Mucosa of rectum (tissue), 2 donors: ENCODE measurements at regions not wholly inside any gene's neighbourhood (a gene's known extent, or its start where the extent isn't known, plus 50 kb on each side); places are given as distances from the start of the nearest gene placed in this dataset.
"Not testable (repeated sequence)": the region's sequence is repeated elsewhere in the genome, so short reads cannot be mapped to it uniquely, and the experiment has no call there.

Source experiments
- H3K27ac ChIP-seq, 2 donors: one replicate each; pipeline ENCODE4 v1.7.0; 2013; ENCODE audit warnings: inconsistent platforms in 2 of 2, low read depth in 2 of 2, low read length in 2 of 2
- H3K27me3 ChIP-seq, 2 donors: one replicate each; pipeline ENCODE4 v1.7.0; 2013; ENCODE audit warnings: low read length in 2 of 2; ENCODE audit not compliant: control insufficient read depth in 2 of 2, insufficient read depth in 2 of 2
- H3K36me3 ChIP-seq, 2 donors: one replicate each; pipeline ENCODE4 v1.7.0; 2013; ENCODE audit warnings: low read length in 2 of 2; ENCODE audit not compliant: control insufficient read depth in 2 of 2, insufficient read depth in 2 of 2
- H3K4me1 ChIP-seq, 2 donors: one replicate each; pipeline ENCODE4 v1.7.0; 2013; ENCODE audit warnings: low read length in 2 of 2, mild to moderate bottlenecking in 1 of 2; ENCODE audit not compliant: control insufficient read depth in 2 of 2, insufficient read depth in 2 of 2
- H3K4me3 ChIP-seq, 2 donors: one replicate each; pipeline ENCODE4 v1.7.0; 2013; ENCODE audit warnings: low read length in 2 of 2
- H3K9ac ChIP-seq, 2 donors: one replicate each; pipeline ENCODE4 v1.7.0; 2013; ENCODE audit warnings: low read length in 2 of 2, low read depth in 1 of 2, mild to moderate bottlenecking in 1 of 2
- H3K9me3 ChIP-seq, 2 donors: one replicate each; pipeline ENCODE4 v1.7.0; 2013; ENCODE audit warnings: low read length in 2 of 2; ENCODE audit not compliant: control insufficient read depth in 2 of 2
- donor health status: healthy.
- donor health status: Normal muscosa, but diverticular disease.

- H3K4me3 ChIP-seq, result no peak overlapping the region
- no peaks in the 10 kb centered on the region for H3K4me1 ChIP-seq
- H3K9me3 ChIP-seq, result no peaks in the 10 kb centered on the region
- H3K27me3 ChIP-seq, result no peaks in the 10 kb centered on the region
- no peak overlapping the region for H3K27ac ChIP-seq
- H3K36me3 ChIP-seq, result no peaks in the 10 kb centered on the region
- no peak overlapping the region for H3K9ac ChIP-seq
These were observed 198.5 kb upstream of the GADL1 start for GRCh38 chr3:31092748-31093589.

- Histone ChIP-seq H3K4me1 (no peaks in the 10 kb centered on the region), H3K27me3 (no peaks in the 10 kb centered on the region), H3K9ac (no peak overlapping the region), H3K36me3 (no peaks in the 10 kb centered on the region), H3K27ac (no peak overlapping the region), H3K4me3 (no peak overlapping the region), H3K9me3 (no peaks in the 10 kb centered on the region)
These were observed 199.1 kb upstream of the GADL1 start for GRCh38 chr3:31093606-31094005.

- Histone ChIP-seq H3K27ac (no peak overlapping the region), H3K9ac (no peak overlapping the region), H3K36me3 (no peaks in the 10 kb centered on the region), H3K27me3 (no peaks in the 10 kb centered on the region), H3K4me3 (no peak overlapping the region), H3K9me3 (no peaks in the 10 kb centered on the region), H3K4me1 (no peaks in the 10 kb centered on the region)
These were observed 199.6 kb upstream of the GADL1 start for GRCh38 chr3:31094048-31094447.

- no peak overlapping the region for H3K9ac ChIP-seq
- no peaks in the 10 kb centered on the region for H3K4me1 ChIP-seq
These were observed 200.8 kb upstream of the GADL1 start for GRCh38 chr3:31095255-31095654.

GRCh38 chr3:31096661-31097395, 202.4 kb upstream of the GADL1 start:
- Histone ChIP-seq H3K27me3 (no peaks in the 10 kb centered on the region), H3K9ac (no peak overlapping the region), H3K4me1 (no peaks in the 10 kb centered on the region), H3K36me3 (no peaks in the 10 kb centered on the region), H3K9me3 (no peaks in the 10 kb centered on the region), H3K27ac (no peak overlapping the region), H3K4me3 (no peak overlapping the region)

More at GRCh38 chr3:31095255-31095654, 200.8 kb upstream of the GADL1 start:
- no peaks in the 10 kb centered on the region for H3K9me3 ChIP-seq
- H3K27me3 ChIP-seq, result no peaks in the 10 kb centered on the region
- H3K4me3 ChIP-seq, result no peak overlapping the region
- H3K36me3 ChIP-seq, result no peaks in the 10 kb centered on the region
- H3K27ac ChIP-seq, result no peak overlapping the region

GRCh38 chr3:31100519-31100918, 206.1 kb upstream of the GADL1 start:
- Histone ChIP-seq H3K9ac (no peak overlapping the region), H3K4me3 (no peak overlapping the region), H3K4me1 (no peaks in the 10 kb centered on the region), H3K9me3 (no peaks in the 10 kb centered on the region), H3K36me3 (no peaks in the 10 kb centered on the region), H3K27me3 (no peaks in the 10 kb centered on the region), H3K27ac (no peak overlapping the region)

- not testable (repeated sequence) for H3K36me3 ChIP-seq, H3K27me3 ChIP-seq, H3K4me3 ChIP-seq, H3K9ac ChIP-seq, H3K9me3 ChIP-seq, H3K4me1 ChIP-seq, H3K27ac ChIP-seq
These were observed 206.8 kb upstream of the GADL1 start for GRCh38 chr3:31101285-31101684.

- no peak overlapping the region for H3K9ac ChIP-seq
- no peak overlapping the region for H3K4me3 ChIP-seq
- no peaks in the 10 kb centered on the region for H3K4me1 ChIP-seq
- no peaks in the 10 kb centered on the region for H3K27me3 ChIP-seq
- no peak overlapping the region for H3K27ac ChIP-seq
- no peaks in the 10 kb centered on the region for H3K36me3 ChIP-seq
- H3K9me3 ChIP-seq, result no peaks in the 10 kb centered on the region
These were observed 207.9 kb upstream of the GADL1 start for GRCh38 chr3:31102196-31102879.

GRCh38 chr3:31103181-31103580, 208.7 kb upstream of the GADL1 start:
- Histone ChIP-seq H3K9me3 (no peaks in the 10 kb centered on the region), H3K27ac (no peak overlapping the region), H3K4me1 (no peaks in the 10 kb centered on the region), H3K9ac (no peak overlapping the region), H3K4me3 (no peak overlapping the region), H3K36me3 (no peaks in the 10 kb centered on the region), H3K27me3 (no peaks in the 10 kb centered on the region)

GRCh38 chr3:31103623-31104180, 209.2 kb upstream of the GADL1 start:
- H3K27ac ChIP-seq, result no peak overlapping the region
- H3K4me3 ChIP-seq, result no peak overlapping the region
- H3K27me3 ChIP-seq, result no peaks in the 10 kb centered on the region

More at GRCh38 chr3:31103623-31104180, 209.2 kb upstream of the GADL1 start:
- H3K9ac ChIP-seq, result no peak overlapping the region
- no peaks in the 10 kb centered on the region for H3K9me3 ChIP-seq
- H3K4me1 ChIP-seq, result no peaks in the 10 kb centered on the region
- H3K36me3 ChIP-seq, result no peaks in the 10 kb centered on the region
